ENCODE measurements at regions not wholly inside any gene's neighbourhood (a gene's known extent, or its start where the extent isn't known, plus 50 kb on each side); places are given as distances from the start of the nearest gene placed in this dataset.

GRCh38 chr13:110789871-110790270, 76.4 kb downstream of the ING1 start:
- TF ChIP-seq CTCF (conservative IDR thresholded peaks at IDR 0.05 in 1 of 2, IDR thresholded peaks at IDR 0.05 in 1 of 2; ENCODE audit: low read depth in 1 of 2, low read length in 2 of 2): no peak
- no peak for TF ChIP-seq EZH2 (IDR thresholded peaks at IDR 0.05; ENCODE audit: low read length, missing control alignments)

All from fibroblast of lung (primary cell).